ENCODE measurements at regions not wholly inside any gene's neighbourhood (a gene's known extent, or its start where the extent isn't known, plus 50 kb on each side); places are given as distances from the start of the nearest gene placed in this dataset.

DNA sequence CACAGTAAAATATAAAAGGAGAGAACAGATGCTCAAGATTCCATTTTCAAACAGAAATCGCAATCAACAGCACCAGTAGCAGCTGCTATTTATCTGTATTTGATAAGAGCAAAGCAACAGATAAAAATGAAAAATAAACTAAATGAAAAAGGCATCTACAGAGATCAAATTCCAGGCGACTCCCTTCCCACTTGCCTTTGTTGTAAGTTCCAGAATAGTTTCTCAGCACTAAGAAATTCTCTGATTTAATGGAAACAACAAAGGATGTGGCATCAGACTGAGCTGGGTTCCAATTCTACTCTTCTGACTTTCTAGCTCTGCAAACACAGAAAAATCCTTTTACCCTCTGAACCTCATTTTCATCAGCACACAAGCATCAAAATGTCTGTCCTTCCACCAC lies 110.8 kb upstream of the MME start:
- no peaks in the 10 kb centered on the region for H3K9me3 ChIP-seq
- no peak overlapping the region for H3K27ac ChIP-seq
- DNase-seq (no peak), ATAC-seq (no peak)
- intact Hi-C loops (cut with DNase I), result no loop called here
- WGBS, 4 donors, result 53 to 64% (median 59%) methylated on average over 2 of the region's 2 CpGs
- no peaks in the 10 kb centered on the region for H3K36me3 ChIP-seq
- no peak overlapping the region for H3K4me3 ChIP-seq
- no peaks in the 10 kb centered on the region for H3K27me3 ChIP-seq
- TF ChIP-seq, protein P1, sequence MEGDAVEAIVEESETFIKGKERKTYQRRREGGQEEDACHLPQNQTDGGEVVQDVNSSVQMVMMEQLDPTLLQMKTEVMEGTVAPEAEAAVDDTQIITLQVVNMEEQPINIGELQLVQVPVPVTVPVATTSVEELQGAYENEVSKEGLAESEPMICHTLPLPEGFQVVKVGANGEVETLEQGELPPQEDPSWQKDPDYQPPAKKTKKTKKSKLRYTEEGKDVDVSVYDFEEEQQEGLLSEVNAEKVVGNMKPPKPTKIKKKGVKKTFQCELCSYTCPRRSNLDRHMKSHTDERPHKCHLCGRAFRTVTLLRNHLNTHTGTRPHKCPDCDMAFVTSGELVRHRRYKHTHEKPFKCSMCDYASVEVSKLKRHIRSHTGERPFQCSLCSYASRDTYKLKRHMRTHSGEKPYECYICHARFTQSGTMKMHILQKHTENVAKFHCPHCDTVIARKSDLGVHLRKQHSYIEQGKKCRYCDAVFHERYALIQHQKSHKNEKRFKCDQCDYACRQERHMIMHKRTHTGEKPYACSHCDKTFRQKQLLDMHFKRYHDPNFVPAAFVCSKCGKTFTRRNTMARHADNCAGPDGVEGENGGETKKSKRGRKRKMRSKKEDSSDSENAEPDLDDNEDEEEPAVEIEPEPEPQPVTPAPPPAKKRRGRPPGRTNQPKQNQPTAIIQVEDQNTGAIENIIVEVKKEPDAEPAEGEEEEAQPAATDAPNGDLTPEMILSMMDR (IDR thresholded peaks at IDR 0.05), result no peak
- no peak for TF ChIP-seq POLR2A (IDR thresholded peaks at IDR 0.05)
- peaks cover 0 to 22% (median 0%) of the 10 kb centered on the region in 12 donors for H3K4me1 ChIP-seq

- Histone ChIP-seq H3K36me3 (no peaks in the 10 kb centered on the region), H3K9me3 (no peaks in the 10 kb centered on the region), H3K4me1 (peaks cover 0 to 17% (median 0%) of the 10 kb centered on the region in 12 donors), H3K27me3 (no peaks in the 10 kb centered on the region), H3K27ac (no peak overlapping the region), H3K4me3 (no peak overlapping the region)
- ATAC-seq (no peak), DNase-seq (no peak)
- no peak for TF ChIP-seq POLR2A (IDR thresholded peaks at IDR 0.05)
- TF ChIP-seq, protein P1 (IDR thresholded peaks at IDR 0.05), result no peak
- intact Hi-C loops (cut with DNase I), result no loop called here
Measured at GRCh38 chr3:154967090-154967489, 113.0 kb upstream of the MME start.

GRCh38 chr3:154956815-154957214 lies 123.3 kb upstream of the MME start:
- ATAC-seq (no peak), DNase-seq (no peak)
- Histone ChIP-seq H3K36me3 (no peaks in the 10 kb centered on the region), H3K27me3 (no peaks in the 10 kb centered on the region), H3K4me3 (no peak overlapping the region), H3K9me3 (peaks cover 0 to 7% (median 0%) of the 10 kb centered on the region in 12 donors), H3K4me1 (no peaks in the 10 kb centered on the region), H3K27ac (no peak overlapping the region)
- TF ChIP-seq POLR2A (IDR thresholded peaks at IDR 0.05), result no peak
- intact Hi-C loops (cut with DNase I), result loop anchor here in 2 of 10 donors (10.0 kb wide), 1 partner anchor 368 kb away; no protein-coding TSS in a partner anchor
- WGBS, 4 donors, result 33 to 49% (median 43%) methylated on average over 1 of the region's 1 CpG

DNA sequence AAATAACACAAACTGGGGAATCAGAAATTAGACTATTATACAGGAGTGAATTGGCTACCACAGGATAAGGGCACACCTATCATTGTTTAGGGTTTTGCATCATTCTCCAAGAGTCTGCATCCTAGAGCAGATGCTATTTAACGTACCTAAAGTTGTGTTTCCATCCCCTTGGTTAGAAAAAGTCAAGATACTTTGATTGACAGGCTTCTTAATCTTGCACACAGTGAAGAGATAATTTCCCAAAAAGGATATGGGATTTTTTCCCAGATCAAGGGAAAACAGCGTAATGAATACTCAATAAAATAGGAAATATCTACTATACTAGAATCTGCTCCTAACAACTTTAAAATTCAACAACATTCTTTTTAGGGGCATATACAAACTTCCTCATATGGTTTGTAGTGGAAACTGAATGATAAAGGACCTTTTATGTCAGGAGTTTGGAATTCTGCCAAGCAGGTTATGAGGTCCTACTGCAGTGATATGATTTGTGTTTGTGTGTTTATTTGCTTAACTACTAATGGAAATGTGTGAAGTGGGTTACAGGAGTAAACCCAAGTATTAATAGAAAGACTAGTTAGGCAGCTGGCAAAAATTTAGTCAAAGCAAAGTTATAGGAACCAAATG lies 124.1 kb upstream of the MME start:
- ATAC-seq (no peak), DNase-seq (no peak)
- H3K9me3 ChIP-seq, result peaks cover 0 to 14% (median 0%) of the 10 kb centered on the region in 12 donors
- H3K27ac ChIP-seq, result no peak overlapping the region
- no peaks in the 10 kb centered on the region for H3K4me1 ChIP-seq
- TF ChIP-seq, protein P1 (IDR thresholded peaks at IDR 0.05), result no peak
- TF ChIP-seq POLR2A (IDR thresholded peaks at IDR 0.05), result no peak
- H3K27me3 ChIP-seq, result no peaks in the 10 kb centered on the region
- 74 to 85% (median 77%) methylated on average over 2 of the region's 2 CpGs for WGBS, 4 donors
- H3K4me3 ChIP-seq, result no peak overlapping the region
- intact Hi-C loops (cut with DNase I), result loop anchor here in 2 of 10 donors (10.0 kb wide), 1 partner anchor 369 kb away; no protein-coding TSS in a partner anchor
- no peaks in the 10 kb centered on the region for H3K36me3 ChIP-seq

DNA sequence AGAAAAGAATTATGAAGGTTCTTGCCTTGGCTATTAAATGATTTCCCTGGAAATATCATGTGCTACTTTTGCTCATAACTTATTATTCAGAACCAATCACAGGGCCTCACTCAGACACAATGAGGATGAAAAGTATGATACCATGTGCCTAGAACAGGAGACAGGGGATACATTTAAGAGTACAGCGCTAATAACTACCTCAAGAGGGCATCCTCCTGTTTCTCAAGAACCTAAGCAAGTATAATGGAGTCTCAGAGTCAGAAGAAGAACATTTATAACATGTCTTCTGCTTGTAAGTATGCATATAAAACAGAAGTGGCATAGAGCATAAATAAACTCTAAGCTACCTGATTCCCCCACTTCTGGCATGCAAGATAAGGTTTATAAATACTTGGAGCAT lies 125.4 kb upstream of the MME start:
- TF ChIP-seq POLR2A (IDR thresholded peaks at IDR 0.05), result no peak
- TF ChIP-seq, protein P1 (IDR thresholded peaks at IDR 0.05), result peak in 4 of 12 donors; percentile 13 to 27 (median 19)
- Histone ChIP-seq H3K4me1 (no peaks in the 10 kb centered on the region), H3K27me3 (no peaks in the 10 kb centered on the region), H3K9me3 (peaks cover 0 to 25% (median 2%) of the 10 kb centered on the region in 12 donors), H3K36me3 (no peaks in the 10 kb centered on the region), H3K27ac (no peak overlapping the region), H3K4me3 (no peak overlapping the region)
- 13 to 33% (median 23%) methylated on average over 1 of the region's 1 CpG for WGBS, 4 donors
- DNase-seq, result no peak
- intact Hi-C loops (cut with DNase I), result loop anchor here in 2 of 10 donors (10.0 kb wide), 1 partner anchor 370 kb away; no protein-coding TSS in a partner anchor
- peak in 1 of 4 donors; percentile 42 for ATAC-seq
